ENCODE measurements at regions not wholly inside any gene's neighbourhood (a gene's known extent, or its start where the extent isn't known, plus 50 kb on each side); places are given as distances from the start of the nearest gene placed in this dataset.

- no peak for DNase-seq
These were observed 793.9 kb downstream of the QKI start for GRCh38 chr6:164208371-164208770.

GRCh38 chr6:164206807-164207423, 792.4 kb downstream of the QKI start:
- no peak for DNase-seq

GRCh38 chr6:164200071-164200470, 785.6 kb downstream of the QKI start:
- DNase-seq: no peak

GRCh38 chr6:164195942-164196281, 781.4 kb downstream of the QKI start:
- no peak for DNase-seq

- no peak for DNase-seq
These were observed 780.9 kb downstream of the QKI start for GRCh38 chr6:164195278-164195941.

GRCh38 chr6:164188861-164189260, 774.3 kb downstream of the QKI start:
- DNase-seq: no peak

- DNase-seq: no peak
These were observed 771.0 kb downstream of the QKI start for GRCh38 chr6:164185471-164185871.

GRCh38 chr6:164184410-164184809, 769.9 kb downstream of the QKI start:
- DNase-seq: no peak

- DNase-seq: no peak
These were observed 769.1 kb downstream of the QKI start for GRCh38 chr6:164183556-164184123.

GRCh38 chr6:164178679-164179332, 764.3 kb downstream of the QKI start:
- DNase-seq: no peak

- DNase-seq: no peak
These were observed 754.8 kb downstream of the QKI start for GRCh38 chr6:164169355-164169754.

- no peak for DNase-seq
These were observed 754.1 kb downstream of the QKI start for GRCh38 chr6:164168595-164168994.

- DNase-seq: no peak
These were observed 753.4 kb downstream of the QKI start for GRCh38 chr6:164167873-164168405.

- no peak for DNase-seq
These were observed 752.5 kb downstream of the QKI start for GRCh38 chr6:164166996-164167395.

GRCh38 chr6:164166515-164166914, 752.0 kb downstream of the QKI start:
- no peak for DNase-seq

- no peak for DNase-seq
These were observed 750.4 kb downstream of the QKI start for GRCh38 chr6:164164876-164165275.

- no peak for DNase-seq
These were observed 748.7 kb downstream of the QKI start for GRCh38 chr6:164163239-164163638.

GRCh38 chr6:164159061-164159460, 744.5 kb downstream of the QKI start:
- no peak for DNase-seq

GRCh38 chr6:164154588-164154987, 740.1 kb downstream of the QKI start:
- DNase-seq: no peak

- no peak for DNase-seq
These were observed 738.1 kb downstream of the QKI start for GRCh38 chr6:164152611-164153010.

- DNase-seq: no peak
These were observed 736.9 kb downstream of the QKI start for GRCh38 chr6:164151161-164152120.

- DNase-seq: no peak
These were observed 735.7 kb downstream of the QKI start for GRCh38 chr6:164150232-164150631.

GRCh38 chr6:164148788-164149187, 734.3 kb downstream of the QKI start:
- no peak for DNase-seq
